Body of pancreas (tissue), 4 donors: ENCODE measurements at regions not wholly inside any gene's neighbourhood (a gene's known extent, or its start where the extent isn't known, plus 50 kb on each side); places are given as distances from the start of the nearest gene placed in this dataset.

Source experiments
- ATAC-seq: fragments of 150-250 bp; one replicate; pipeline ENCODE4 v1.9.1; 2016
- DNase-seq, 4 donors: peaks; one replicate each; pipeline ENCODE4 v3.0.0-alpha.2; 2019
- H3K27ac ChIP-seq, 4 donors: fragments of 200-600 bp; sonication (generic); 1 replicate in 3 of 4; 2 replicates in 1 of 4; pipeline versions ENCODE4 v1.5.1 to v1.6.1; 2016 to 2019; ENCODE audit warnings: mild to moderate bottlenecking in 1 of 4, mixed read lengths in 1 of 4, moderate library complexity in 1 of 4
- H3K27me3 ChIP-seq, 2 donors: fragments of 200-600 bp; sonication (generic); one replicate each; pipeline ENCODE4 v1.6.0; 2016; ENCODE audit warnings: mild to moderate bottlenecking in 1 of 2
- H3K36me3 ChIP-seq, 2 donors: fragments of 200-600 bp; sonication (generic); replicated peaks in 1 of 2; 2 replicates each; pipeline ENCODE4 v1.5.1; 2016; ENCODE audit warnings: low read depth in 2 of 2; ENCODE audit not compliant: insufficient read depth in 1 of 2
- H3K4me1 ChIP-seq: fragments of 200-600 bp; sonication (generic); one replicate; pipeline ENCODE4 v1.6.0; 2016
- H3K4me3 ChIP-seq, 2 donors: fragments of 200-600 bp; sonication (generic); 1 replicate in 1 of 2; 2 replicates in 1 of 2; pipeline ENCODE4 v1.5.1; 2016 to 2019
- H3K9me3 ChIP-seq, 3 donors: fragments of 200-600 bp; sonication (generic); 1 replicate in 2 of 3; 2 replicates in 1 of 3; pipeline ENCODE4 v1.5.1; 2016
- POLR2A ChIP-seq, 3 donors: fragments of 450-650 bp; IDR thresholded peaks; one replicate each; pipeline ENCODE4 v1.6.1; 2016; ENCODE audit warnings: antibody characterized with exemption in 3 of 3, mild to moderate bottlenecking in 2 of 3
- WGBS, 2 donors: methylation state at CpG; one replicate each; pipeline ENCODE4 v1.1.5; 2017; 5-methylcytosine and 5-hydroxymethylcytosine counted together
- intact Hi-C: fragments of 100-400 bp; cut with DNase I; formaldehyde crosslinking; loops from one replicate; pipeline ENCODE4 v1.15.1; 2023
- TF ChIP-seq, protein P1 (sequence below), 7 experiments: fragments of 450-650 bp in 4 of 7; fragments of 200-600 bp in 3 of 7; sonication (generic) in 3 of 7; IDR thresholded peaks; one replicate each; pipeline ENCODE4 v1.5.1; 2016 to 2019; ENCODE audit warnings: antibody characterized with exemption in 7 of 7

DNA sequence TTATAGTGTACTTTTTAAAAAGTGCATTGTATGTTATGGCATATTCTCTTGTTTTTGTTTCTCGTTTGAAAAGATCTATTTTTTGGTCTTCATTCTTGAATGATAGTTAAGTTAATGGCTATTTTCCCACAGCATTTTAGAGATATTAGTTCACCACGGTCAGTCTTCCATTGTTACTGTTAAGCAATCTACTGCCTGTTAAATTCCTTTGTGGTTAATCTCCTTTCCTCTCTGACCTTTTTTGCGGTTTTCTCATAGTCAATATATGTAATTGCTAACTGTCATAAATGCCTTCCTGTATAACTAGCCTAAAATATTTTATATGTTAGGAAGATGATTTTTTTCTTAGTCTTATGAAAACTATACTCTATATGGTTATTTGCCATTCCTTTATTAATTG is 250.8 kb upstream of the FBXL7 start:
- Histone ChIP-seq H3K4me1 (no peaks in the 10 kb centered on the region), H3K9me3 (peaks cover 0 to 6% (median 0%) of the 10 kb centered on the region in 3 donors), H3K27me3 (no peaks in the 10 kb centered on the region), H3K4me3 (no peak overlapping the region), H3K27ac (no peak overlapping the region), H3K36me3 (no peaks in the 10 kb centered on the region)
- WGBS, 2 donors: 13 to 20% methylated on average over 3 of the region's 3 CpGs
- TF ChIP-seq, protein P1, sequence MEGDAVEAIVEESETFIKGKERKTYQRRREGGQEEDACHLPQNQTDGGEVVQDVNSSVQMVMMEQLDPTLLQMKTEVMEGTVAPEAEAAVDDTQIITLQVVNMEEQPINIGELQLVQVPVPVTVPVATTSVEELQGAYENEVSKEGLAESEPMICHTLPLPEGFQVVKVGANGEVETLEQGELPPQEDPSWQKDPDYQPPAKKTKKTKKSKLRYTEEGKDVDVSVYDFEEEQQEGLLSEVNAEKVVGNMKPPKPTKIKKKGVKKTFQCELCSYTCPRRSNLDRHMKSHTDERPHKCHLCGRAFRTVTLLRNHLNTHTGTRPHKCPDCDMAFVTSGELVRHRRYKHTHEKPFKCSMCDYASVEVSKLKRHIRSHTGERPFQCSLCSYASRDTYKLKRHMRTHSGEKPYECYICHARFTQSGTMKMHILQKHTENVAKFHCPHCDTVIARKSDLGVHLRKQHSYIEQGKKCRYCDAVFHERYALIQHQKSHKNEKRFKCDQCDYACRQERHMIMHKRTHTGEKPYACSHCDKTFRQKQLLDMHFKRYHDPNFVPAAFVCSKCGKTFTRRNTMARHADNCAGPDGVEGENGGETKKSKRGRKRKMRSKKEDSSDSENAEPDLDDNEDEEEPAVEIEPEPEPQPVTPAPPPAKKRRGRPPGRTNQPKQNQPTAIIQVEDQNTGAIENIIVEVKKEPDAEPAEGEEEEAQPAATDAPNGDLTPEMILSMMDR (IDR thresholded peaks at IDR 0.05): no peak
- TF ChIP-seq POLR2A (IDR thresholded peaks at IDR 0.05): no peak
- intact Hi-C loops: no loop called here
- DNase-seq (no peak), ATAC-seq (no peak)

DNA sequence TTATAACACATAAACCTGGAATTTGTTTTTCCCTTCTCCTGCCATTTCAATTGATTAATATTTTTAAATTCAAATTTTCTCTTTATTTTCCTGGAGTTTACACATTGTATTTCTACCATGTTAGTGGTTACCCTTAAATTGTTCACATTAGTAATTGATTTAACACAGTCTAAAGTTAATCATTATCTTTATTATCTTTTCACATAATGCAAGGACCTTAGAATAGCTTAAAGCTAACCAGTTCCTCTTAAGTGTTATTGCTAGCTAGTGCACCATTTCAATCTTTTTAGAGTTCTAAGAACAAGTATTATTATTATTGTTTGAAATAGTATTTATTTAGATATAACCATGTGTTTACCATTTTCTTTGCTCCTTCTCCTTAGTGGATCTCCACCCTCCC is 251.2 kb upstream of the FBXL7 start:
- ATAC-seq (no peak), DNase-seq (no peak)
- Histone ChIP-seq H3K27ac (no peak overlapping the region), H3K36me3 (no peaks in the 10 kb centered on the region), H3K27me3 (no peaks in the 10 kb centered on the region), H3K4me3 (no peak overlapping the region), H3K9me3 (peaks cover 0 to 6% (median 0%) of the 10 kb centered on the region in 3 donors), H3K4me1 (no peaks in the 10 kb centered on the region)
- intact Hi-C loops: no loop called here
- TF ChIP-seq, protein P1 (IDR thresholded peaks at IDR 0.05): no peak
- TF ChIP-seq POLR2A (IDR thresholded peaks at IDR 0.05): no peak

DNA sequence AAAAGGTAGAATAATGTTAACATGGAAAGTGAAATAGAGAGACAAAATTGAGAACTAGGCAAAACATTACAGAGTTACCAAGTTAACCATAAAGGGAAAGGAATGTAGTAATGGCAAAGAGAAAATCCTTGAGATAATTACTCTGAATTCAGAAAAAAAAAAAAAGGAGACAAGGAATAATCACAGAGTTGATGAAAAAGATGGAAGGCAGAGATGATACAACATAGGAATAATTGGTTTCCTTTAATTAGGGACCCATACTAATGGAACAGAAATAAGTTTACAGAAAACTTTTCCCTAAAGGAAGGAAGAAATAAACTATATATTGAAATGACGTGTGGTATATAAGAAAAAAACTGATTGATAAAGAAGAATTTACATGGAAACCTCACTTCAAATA is 254.1 kb upstream of the FBXL7 start:
- Histone ChIP-seq H3K36me3 (no peaks in the 10 kb centered on the region), H3K4me1 (no peaks in the 10 kb centered on the region), H3K27ac (no peak overlapping the region), H3K27me3 (no peaks in the 10 kb centered on the region), H3K4me3 (no peak overlapping the region), H3K9me3 (peaks cover 0 to 6% (median 0%) of the 10 kb centered on the region in 3 donors)
- WGBS, 2 donors: 30 to 58% methylated on average over 1 of the region's 1 CpG
- intact Hi-C loops: no loop called here
- TF ChIP-seq POLR2A (IDR thresholded peaks at IDR 0.05): no peak
- TF ChIP-seq, protein P1 (IDR thresholded peaks at IDR 0.05): no peak
- ATAC-seq (no peak), DNase-seq (no peak)

DNA sequence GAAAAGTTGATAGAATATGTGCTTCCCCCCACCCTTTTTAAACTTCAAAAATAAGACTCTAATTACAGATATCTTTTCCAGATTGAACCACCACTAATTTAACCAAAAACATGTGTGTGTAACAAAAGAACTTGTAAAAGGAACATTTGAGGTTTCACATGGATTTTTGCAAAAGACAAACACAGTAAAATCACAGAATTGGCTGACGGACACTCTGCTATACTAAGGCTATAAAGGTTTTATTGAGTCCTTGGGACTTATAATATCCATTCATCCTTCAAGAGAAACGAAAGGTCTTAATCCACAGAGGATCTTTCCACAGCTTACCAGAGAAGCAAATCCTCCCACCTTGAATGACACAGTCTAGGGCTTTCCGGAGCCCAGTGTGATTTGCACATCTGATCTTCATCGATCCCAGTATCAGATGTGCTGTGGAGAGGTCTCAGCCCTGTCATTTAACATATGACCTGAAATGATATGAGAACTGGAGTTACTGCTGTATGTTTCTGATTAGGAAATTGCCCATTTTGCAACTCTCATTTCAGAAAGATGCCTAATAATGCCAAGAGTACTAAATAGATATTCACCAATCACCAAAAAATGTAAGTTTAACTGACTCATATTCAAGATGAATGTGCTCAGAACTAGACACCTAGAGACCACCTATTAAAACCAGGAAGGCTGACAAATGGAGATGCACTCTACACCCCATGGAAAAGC is 256.5 kb upstream of the FBXL7 start:
- H3K4me3 ChIP-seq: no peak overlapping the region
- H3K36me3 ChIP-seq: no peaks in the 10 kb centered on the region
- intact Hi-C loops: no loop called here
- H3K27ac ChIP-seq: no peak overlapping the region
- H3K9me3 ChIP-seq: peaks cover 0 to 14% (median 0%) of the 10 kb centered on the region in 3 donors
- H3K27me3 ChIP-seq: no peaks in the 10 kb centered on the region
- TF ChIP-seq, protein P1 (IDR thresholded peaks at IDR 0.05): no peak
- TF ChIP-seq POLR2A (IDR thresholded peaks at IDR 0.05): no peak
- 48 to 54% methylated on average over 4 of the region's 4 CpGs for WGBS, 2 donors
- ATAC-seq (no peak), DNase-seq (no peak)
- H3K4me1 ChIP-seq: no peaks in the 10 kb centered on the region

DNA sequence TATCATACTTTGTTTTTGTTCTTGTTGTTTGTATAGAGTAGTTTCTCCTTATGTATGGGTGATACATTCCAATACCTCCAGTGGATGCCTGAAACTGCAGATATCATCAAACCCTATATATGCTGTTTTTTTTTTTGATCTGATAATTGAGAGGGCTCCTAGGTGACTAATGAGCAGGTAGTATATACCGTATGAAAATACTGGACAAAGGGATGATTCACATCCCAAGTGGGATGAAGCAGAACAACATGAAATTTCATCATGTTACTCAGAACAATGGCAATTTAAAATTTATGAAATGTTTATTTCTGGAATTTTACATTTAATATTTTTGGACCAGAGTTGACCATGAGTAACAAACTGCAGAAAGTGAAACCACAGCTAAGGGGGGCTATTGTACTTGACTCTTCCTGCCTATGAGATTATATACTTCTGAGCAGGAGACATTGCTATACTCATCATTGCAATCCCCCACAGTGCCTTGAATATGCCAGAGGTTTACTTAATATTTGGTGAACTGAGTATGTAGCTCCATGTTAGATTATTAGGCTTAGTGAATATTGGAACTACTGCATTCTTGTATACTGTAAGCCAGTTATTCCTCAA is 258.7 kb upstream of the FBXL7 start:
- intact Hi-C loops: no loop called here
- no peak for ATAC-seq
- H3K27ac ChIP-seq: no peak overlapping the region
- no peak for DNase-seq
- no peak overlapping the region for H3K4me3 ChIP-seq
- no peaks in the 10 kb centered on the region for H3K4me1 ChIP-seq
- H3K9me3 ChIP-seq: peaks cover 0 to 14% (median 0%) of the 10 kb centered on the region in 3 donors
- H3K27me3 ChIP-seq: no peaks in the 10 kb centered on the region
- TF ChIP-seq POLR2A (IDR thresholded peaks at IDR 0.05): no peak
- TF ChIP-seq, protein P1 (IDR thresholded peaks at IDR 0.05): no peak
- 61 to 67% methylated on average over 1 of the region's 1 CpG for WGBS, 2 donors
- H3K36me3 ChIP-seq: no peaks in the 10 kb centered on the region
